GM21825 (cell line): ENCODE measurements at regions not wholly inside any gene's neighbourhood (a gene's known extent, or its start where the extent isn't known, plus 50 kb on each side); places are given as distances from the start of the nearest gene placed in this dataset.
A peak's percentile ranks its signal among the peaks of the same experiment; 100 is the strongest.
"Not testable (repeated sequence)": the region's sequence is repeated elsewhere in the genome, so short reads cannot be mapped to it uniquely, and the experiment has no call there.

ENCODE experiments used
- ATAC-seq: cut with Tn5 transposase; IDR thresholded peaks from one replicate; pipeline ENCODE4 v1.9.1; 2021; ENCODE audit warnings: mild to moderate bottlenecking, moderate library complexity; ENCODE audit not compliant: unreplicated experiment

- ATAC-seq: no peak
Observed at GRCh38 chr21:25273959-25274358, 333.3 kb downstream of the MRPL39 start.

- ATAC-seq: no peak
Observed at GRCh38 chr21:25254491-25255174, 352.6 kb downstream of the MRPL39 start.

GRCh38 chr21:25246546-25246945 lies 360.7 kb downstream of the MRPL39 start:
- no peak for ATAC-seq

DNA sequence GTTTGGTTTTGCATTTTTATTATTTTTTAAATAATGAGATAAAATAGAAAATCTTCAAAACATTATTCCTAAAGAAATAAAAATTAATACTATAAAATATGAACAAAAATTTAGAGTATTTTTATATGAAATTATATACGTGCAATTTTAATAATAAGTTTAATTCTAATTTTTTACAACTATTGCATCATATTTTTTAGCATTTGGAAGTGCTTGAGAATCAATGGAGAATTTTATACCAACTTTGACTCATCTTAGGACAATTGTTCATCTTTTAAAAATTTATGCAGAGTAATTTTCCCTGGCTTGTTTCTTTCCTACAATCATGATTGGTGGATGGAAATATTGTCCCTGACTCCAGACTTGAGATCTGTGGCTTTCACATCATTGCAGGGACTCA lies 362.5 kb downstream of the MRPL39 start:
- no peak for ATAC-seq

DNA sequence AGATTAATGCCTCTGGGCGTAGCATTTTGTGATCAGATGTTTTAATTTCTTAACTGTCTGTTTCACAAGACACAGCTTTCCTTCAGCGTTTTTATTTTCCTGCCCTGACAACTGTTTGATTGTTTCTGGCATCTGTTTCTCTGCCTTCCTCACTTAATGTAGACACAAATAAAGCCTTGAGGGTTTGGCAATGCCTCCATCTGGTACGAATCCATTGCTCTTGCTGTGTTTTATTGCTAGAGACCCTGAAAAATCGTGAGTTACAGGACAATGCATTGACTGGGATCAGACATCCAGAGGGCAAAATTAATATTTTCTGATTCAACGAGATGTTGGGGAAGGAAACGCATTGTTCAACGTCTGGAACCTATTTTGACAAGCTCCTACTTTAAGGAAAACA lies 363.5 kb downstream of the MRPL39 start:
- no peak for ATAC-seq

GRCh38 chr21:25240974-25241373 lies 366.3 kb downstream of the MRPL39 start:
- ATAC-seq: no peak

- ATAC-seq: peak; percentile 78
Observed at GRCh38 chr21:25234857-25235801, 372.2 kb downstream of the MRPL39 start.

GRCh38 chr21:25220954-25221353 lies 386.3 kb downstream of the MRPL39 start:
- no peak for ATAC-seq

DNA sequence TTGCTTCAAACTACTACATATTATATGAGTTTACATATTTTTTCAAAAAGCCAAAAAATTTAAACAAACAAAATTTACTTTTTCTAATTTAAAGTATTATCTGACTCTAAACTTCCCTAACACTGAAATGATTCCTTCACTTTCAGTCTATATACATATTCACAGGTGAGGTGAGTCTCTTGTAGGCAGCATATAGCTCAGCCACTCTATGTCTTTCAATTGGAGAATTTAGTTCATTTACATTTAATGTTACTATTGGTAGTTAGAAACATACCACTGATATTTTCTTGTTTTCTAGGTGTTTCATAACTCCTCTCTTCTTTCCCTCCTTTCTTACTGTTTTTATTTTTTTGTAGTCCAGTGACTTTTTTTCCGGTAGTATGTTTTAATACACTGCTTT lies 387.1 kb downstream of the MRPL39 start:
- no peak for ATAC-seq

DNA sequence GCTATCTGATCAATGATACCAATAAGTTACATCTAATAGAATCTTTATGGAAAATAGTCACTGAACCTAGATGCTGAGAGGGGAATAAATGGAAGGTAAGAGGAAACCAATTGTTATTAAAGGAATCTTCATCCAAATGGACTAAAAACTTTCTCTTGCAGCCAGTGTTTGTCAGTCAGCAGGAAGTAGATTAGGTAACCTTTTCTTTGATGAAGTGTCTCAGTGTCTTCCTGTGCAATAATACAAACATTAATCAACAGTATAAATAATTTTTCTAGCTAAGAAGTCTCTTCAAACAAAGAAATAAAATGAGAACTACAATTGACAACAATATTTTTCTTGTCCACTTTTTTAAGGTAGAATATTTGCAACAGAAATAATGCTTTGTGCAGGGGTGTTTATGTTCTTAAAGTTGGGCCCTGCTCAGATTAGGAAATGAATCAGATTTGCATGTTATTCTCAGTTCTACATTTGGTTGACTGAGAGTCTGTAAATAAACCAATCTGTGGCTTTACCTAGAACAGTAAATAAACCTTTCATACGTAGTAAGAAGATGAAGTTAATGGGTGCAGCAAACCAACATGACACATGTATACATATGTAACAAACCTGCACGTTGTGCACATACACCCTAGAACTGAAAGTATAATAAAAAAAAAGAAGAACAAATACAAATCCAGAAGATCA lies 391.4 kb downstream of the MRPL39 start:
- peak; percentile 92 for ATAC-seq

DNA sequence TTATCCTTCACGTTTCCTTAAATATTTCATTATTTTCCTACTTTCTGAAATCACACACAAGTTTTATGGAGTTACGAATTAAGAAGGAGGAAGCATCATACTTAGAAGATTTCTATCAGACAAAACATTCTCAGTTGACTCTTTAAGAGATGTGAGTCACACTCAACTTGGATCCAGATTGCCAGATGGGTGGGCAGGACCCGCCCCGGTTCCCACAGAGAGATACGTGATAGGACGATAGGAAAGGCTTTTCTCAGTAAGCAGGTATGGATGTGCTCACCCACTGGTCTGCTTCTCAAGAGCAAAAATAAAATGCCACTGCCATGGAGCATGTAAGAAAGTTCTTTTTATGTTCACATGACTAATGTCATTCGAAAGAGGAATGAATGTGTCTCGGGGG lies 392.6 kb downstream of the MRPL39 start:
- no peak for ATAC-seq

DNA sequence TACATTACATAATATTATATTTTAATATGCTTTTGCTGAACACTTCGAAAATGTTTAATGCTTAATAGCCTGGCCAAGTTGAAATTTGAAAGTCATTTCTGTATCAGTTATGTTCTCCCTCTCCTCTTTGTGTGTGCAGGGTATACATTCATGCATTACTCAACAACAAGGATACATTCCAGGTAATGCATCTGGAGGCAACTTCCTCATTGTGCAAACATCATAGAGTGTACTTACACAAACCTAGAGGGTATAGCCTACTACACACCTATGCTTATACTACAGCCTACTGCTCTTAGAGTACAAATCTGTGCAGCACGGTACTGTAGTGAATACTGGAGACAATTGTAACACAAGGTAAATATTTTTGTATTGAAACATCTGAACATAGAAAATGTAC lies 407.3 kb downstream of the MRPL39 start:
- ATAC-seq: no peak

DNA sequence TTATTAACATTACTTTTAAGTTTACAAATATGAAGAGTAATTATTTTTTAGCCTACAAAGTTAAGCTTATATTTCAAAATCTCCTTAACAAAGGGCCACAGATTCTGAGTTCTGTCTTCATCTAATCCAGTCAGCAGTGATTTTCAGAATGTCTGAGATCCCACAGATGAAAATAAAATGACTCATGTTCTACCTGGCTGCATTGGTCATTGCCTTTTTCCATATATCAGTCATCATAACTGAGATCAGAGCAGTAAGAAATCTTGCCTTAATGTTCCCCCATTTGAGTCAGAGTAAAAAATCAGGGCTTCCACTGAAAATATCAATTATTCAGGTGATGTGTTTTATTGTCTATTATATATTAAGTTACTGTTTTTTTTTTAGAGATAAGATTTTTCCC lies 416.1 kb downstream of the MRPL39 start:
- ATAC-seq: peak; percentile 51

DNA sequence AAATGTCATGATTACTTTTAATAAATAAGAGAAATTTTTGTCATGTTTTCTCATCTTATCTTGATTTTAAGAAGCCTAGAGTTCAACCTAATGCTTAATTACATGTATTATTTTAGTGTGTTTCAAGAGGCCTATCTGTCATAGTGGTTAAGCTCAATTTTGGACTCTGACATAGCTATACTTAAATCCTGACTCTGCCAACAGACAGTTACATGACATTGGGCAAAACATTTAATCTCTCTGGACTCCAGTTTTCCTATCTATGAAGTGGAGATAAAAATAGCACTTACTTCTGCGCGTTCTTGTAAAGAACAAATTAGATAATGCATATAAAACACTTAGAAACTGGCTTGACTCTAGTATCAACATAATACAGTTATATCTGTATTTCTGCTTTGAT lies 417.8 kb downstream of the MRPL39 start:
- ATAC-seq: no peak

- peak; percentile 80 for ATAC-seq
Observed at GRCh38 chr21:25188677-25189079, 418.6 kb downstream of the MRPL39 start.

- ATAC-seq: no peak
Observed at GRCh38 chr21:25186273-25186672, 421.0 kb downstream of the MRPL39 start.

- ATAC-seq: no peak
Observed at GRCh38 chr21:25183577-25183976, 423.7 kb downstream of the MRPL39 start.

DNA sequence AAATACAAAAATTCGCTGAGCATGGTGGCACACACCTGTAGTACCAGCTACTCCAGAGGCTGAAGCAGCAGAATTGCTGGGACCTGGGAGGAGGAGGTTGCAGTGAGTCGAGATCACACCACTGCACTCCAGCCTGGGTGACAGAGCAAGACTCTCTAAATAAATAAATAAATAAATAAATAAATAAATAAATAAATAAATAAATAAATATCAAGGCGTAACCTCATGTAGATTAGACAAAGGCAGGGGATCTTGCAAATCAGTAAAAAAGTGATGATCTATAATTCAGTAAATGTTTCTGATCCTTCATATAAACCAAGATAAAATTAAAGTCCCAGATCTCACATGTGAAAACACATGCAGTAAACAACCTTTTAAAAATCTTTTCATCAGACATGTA lies 425.6 kb downstream of the MRPL39 start:
- ATAC-seq: not testable (repeated sequence)

GRCh38 chr21:25179116-25179515 lies 428.2 kb downstream of the MRPL39 start:
- ATAC-seq: no peak

DNA sequence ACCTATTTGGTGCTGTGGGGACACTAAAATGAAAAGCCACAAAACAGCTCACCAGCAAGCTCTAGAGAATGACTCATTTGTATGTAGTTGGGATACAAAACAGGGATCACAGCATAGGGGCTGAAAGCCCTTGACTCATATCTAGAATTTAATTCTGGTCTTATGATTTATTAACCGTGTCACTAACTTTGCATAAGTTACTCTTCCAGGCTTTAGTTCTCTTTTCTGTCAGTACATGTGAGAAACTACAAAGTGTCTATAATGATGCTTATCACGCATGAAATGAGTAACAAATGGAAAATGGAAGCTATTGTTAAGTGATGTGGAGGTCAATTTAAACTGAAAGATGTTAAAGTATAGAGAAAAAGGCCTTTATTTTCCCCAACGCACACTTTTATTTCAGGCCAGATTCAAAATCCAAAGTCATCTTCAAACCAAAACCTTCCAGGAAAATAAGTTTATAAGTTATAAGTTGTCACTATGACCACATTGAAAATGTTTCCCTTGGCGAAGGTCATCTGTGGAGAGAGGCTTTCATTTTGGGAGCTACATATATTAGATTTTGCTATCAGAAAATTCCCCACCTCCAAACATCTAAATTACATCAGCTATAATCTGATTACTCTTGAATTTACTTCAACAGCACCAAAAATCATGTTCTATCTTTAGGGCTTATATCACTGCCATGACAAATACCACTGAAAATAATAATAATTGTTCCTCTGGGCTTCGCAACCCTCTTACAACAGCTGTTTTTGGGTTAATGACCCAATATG lies 430.5 kb downstream of the MRPL39 start:
- peak; percentile 92 for ATAC-seq

GRCh38 chr21:25175938-25176337 lies 431.3 kb downstream of the MRPL39 start:
- ATAC-seq: peak; percentile 54
